NB4 (cell line): ENCODE measurements at regions not wholly inside any gene's neighbourhood (a gene's known extent, or its start where the extent isn't known, plus 50 kb on each side); places are given as distances from the start of the nearest gene placed in this dataset.
"Not testable (repeated sequence)": the region's sequence is repeated elsewhere in the genome, so short reads cannot be mapped to it uniquely, and the experiment has no call there.

Experiments used
- CTCF ChIP-seq: IDR thresholded peaks from one replicate; pipeline ENCODE4 v1.5.1; 2012; ENCODE audit warnings: low read depth, low read length
- POLR2A ChIP-seq: IDR thresholded peaks from 2 replicates; pipeline ENCODE4 v1.6.1; 2011; ENCODE audit warnings: mild to moderate bottlenecking; ENCODE audit not compliant: insufficient read length; ENCODE audit errors: extremely low read depth

GRCh38 chr1:120506352-120506751 is 91.5 kb downstream of the NBPF8 start:
- TF ChIP-seq CTCF, POLR2A: not testable (repeated sequence)
